Aorta (tissue), 5 donors: ENCODE measurements at regions not wholly inside any gene's neighbourhood (a gene's known extent, or its start where the extent isn't known, plus 50 kb on each side); places are given as distances from the start of the nearest gene placed in this dataset.

ENCODE experiments used
- ATAC-seq: fragments of 200-7000 bp; cut with Tn5 transposase; one replicate; pipeline ENCODE4 v1.9.1; 2022; ENCODE audit warnings: moderate library complexity; ENCODE audit not compliant: low FRiP score
- DNase-seq, 2 donors: peaks; one replicate each; pipeline ENCODE4 v3.0.0-alpha.2; 2020
- H3K27ac ChIP-seq, 2 donors: one replicate each; pipeline ENCODE4 v1.5.1; 2013; ENCODE audit warnings: low read length in 2 of 2, mild to moderate bottlenecking in 2 of 2, moderate library complexity in 2 of 2, control low read depth in 1 of 2, inconsistent platforms in 1 of 2, low read depth in 1 of 2
- H3K27me3 ChIP-seq, 2 donors: one replicate each; pipeline ENCODE4 v1.6.1; 2013; ENCODE audit warnings: control low read depth in 1 of 2, low read length in 1 of 2, mild to moderate bottlenecking in 1 of 2, moderate library complexity in 1 of 2; ENCODE audit not compliant: insufficient read depth in 2 of 2, control insufficient read depth in 1 of 2
- H3K36me3 ChIP-seq, 2 donors: one replicate each; pipeline ENCODE4 v1.6.1; 2013; ENCODE audit warnings: control low read depth in 1 of 2, low read length in 1 of 2, mild to moderate bottlenecking in 1 of 2; ENCODE audit not compliant: insufficient read depth in 2 of 2, control insufficient read depth in 1 of 2
- H3K4me1 ChIP-seq, 2 donors: one replicate each; pipeline ENCODE4 v1.6.1; 2013; ENCODE audit warnings: low read length in 2 of 2, control low read depth in 1 of 2, mild to moderate bottlenecking in 1 of 2, moderate library complexity in 1 of 2; ENCODE audit not compliant: insufficient read depth in 2 of 2, control insufficient read depth in 1 of 2
- H3K4me3 ChIP-seq, 2 donors: one replicate each; pipeline ENCODE4 v1.5.1; 2013; ENCODE audit warnings: low read length in 2 of 2, control low read depth in 1 of 2, mild to moderate bottlenecking in 1 of 2
- H3K9me3 ChIP-seq: one replicate; pipeline ENCODE4 v1.6.1; 2013; ENCODE audit warnings: mild to moderate bottlenecking, low read length; ENCODE audit not compliant: control insufficient read depth
- WGBS, 2 donors: extraction: QIAGEN DNeasy Blood & Tissue Kit; methylation state at CpG; one replicate each; pipeline ENCODE4 v1.1.7; 2013; 5-methylcytosine and 5-hydroxymethylcytosine counted together
- intact Hi-C, 2 donors: fragments of 100-400 bp; cut with DNase I; formaldehyde crosslinking; loops; one replicate each; pipeline versions ENCODE4 v1.14.2 to v1.15.0; 2022
- donor health status: healthy with polysubstance abuse.
- donor health status: Bipolar disorder and iron deficiency.
- donor health status: DM: no; HTN: no; CAD: no.
- donor health status: DM: no; HTN: no; CAD: no.
- donor health status: DM: yes; HTN: yes; CAD: no.

- Histone ChIP-seq H3K4me3 (no peak overlapping the region), H3K4me1 (no peaks in the 10 kb centered on the region), H3K36me3 (no peaks in the 10 kb centered on the region), H3K9me3 (no peaks in the 10 kb centered on the region), H3K27me3 (no peaks in the 10 kb centered on the region), H3K27ac (no peak overlapping the region)
- intact Hi-C loops, result no loop called here
- 90 to 91% methylated on average over 5 of the region's 5 CpGs for WGBS, 2 donors
- ATAC-seq (no peak), DNase-seq (no peak)
Observed at GRCh38 chr2:15773846-15774245, 166.5 kb upstream of the MYCN start.

- no peak overlapping the region for H3K4me3 ChIP-seq
- intact Hi-C loops, result no loop called here
- no peaks in the 10 kb centered on the region for H3K9me3 ChIP-seq
- DNase-seq, result no peak
- ATAC-seq, result no peak
- no peaks in the 10 kb centered on the region for H3K36me3 ChIP-seq
- H3K4me1 ChIP-seq, result no peaks in the 10 kb centered on the region
- WGBS, 2 donors, result 74 to 80% methylated on average over 4 of the region's 4 CpGs
- no peaks in the 10 kb centered on the region for H3K27me3 ChIP-seq
- H3K27ac ChIP-seq, result no peak overlapping the region
Observed at GRCh38 chr2:15775753-15776628, 164.4 kb upstream of the MYCN start.

- H3K4me3 ChIP-seq, result no peak overlapping the region
- ATAC-seq (no peak), DNase-seq (no peak)
- no peaks in the 10 kb centered on the region for H3K27me3 ChIP-seq
- intact Hi-C loops, result no loop called here
- no peaks in the 10 kb centered on the region for H3K9me3 ChIP-seq
- WGBS, 2 donors, result 72 to 73% methylated on average over 3 of the region's 3 CpGs
- H3K4me1 ChIP-seq, result no peaks in the 10 kb centered on the region
- no peaks in the 10 kb centered on the region for H3K36me3 ChIP-seq
- H3K27ac ChIP-seq, result no peak overlapping the region
Observed at GRCh38 chr2:15776629-15776919, 163.8 kb upstream of the MYCN start.

- no peaks in the 10 kb centered on the region for H3K27me3 ChIP-seq
- DNase-seq (no peak), ATAC-seq (no peak)
- intact Hi-C loops, result no loop called here
- no peaks in the 10 kb centered on the region for H3K9me3 ChIP-seq
- H3K36me3 ChIP-seq, result no peaks in the 10 kb centered on the region
- H3K4me3 ChIP-seq, result no peak overlapping the region
- no peaks in the 10 kb centered on the region for H3K4me1 ChIP-seq
- 49 to 67% methylated on average over 5 of the region's 5 CpGs for WGBS, 2 donors
- H3K27ac ChIP-seq, result no peak overlapping the region
Observed at GRCh38 chr2:15776992-15777702, 163.2 kb upstream of the MYCN start.

- Histone ChIP-seq H3K27ac (no peak overlapping the region), H3K27me3 (no peaks in the 10 kb centered on the region), H3K9me3 (no peaks in the 10 kb centered on the region), H3K36me3 (no peaks in the 10 kb centered on the region), H3K4me3 (no peak overlapping the region), H3K4me1 (no peaks in the 10 kb centered on the region)
- intact Hi-C loops, result no loop called here
- DNase-seq (no peak), ATAC-seq (no peak)
- 95 to 96% methylated on average over 6 of the region's 6 CpGs for WGBS, 2 donors
Observed at GRCh38 chr2:15777795-15778371, 162.5 kb upstream of the MYCN start.

- Histone ChIP-seq H3K4me3 (no peak overlapping the region), H3K36me3 (no peaks in the 10 kb centered on the region), H3K27me3 (no peaks in the 10 kb centered on the region), H3K4me1 (no peaks in the 10 kb centered on the region), H3K9me3 (no peaks in the 10 kb centered on the region), H3K27ac (no peak overlapping the region)
- DNase-seq, result no peak
- intact Hi-C loops, result no loop called here
- no peak for ATAC-seq
- 80 to 81% methylated on average over 7 of the region's 7 CpGs for WGBS, 2 donors
Observed at GRCh38 chr2:15778529-15779219, 161.7 kb upstream of the MYCN start.

GRCh38 chr2:15779381-15780041, 160.8 kb upstream of the MYCN start:
- no peaks in the 10 kb centered on the region for H3K27me3 ChIP-seq
- H3K9me3 ChIP-seq, result no peaks in the 10 kb centered on the region
- no peaks in the 10 kb centered on the region for H3K4me1 ChIP-seq
- no peak overlapping the region for H3K4me3 ChIP-seq
- H3K36me3 ChIP-seq, result no peaks in the 10 kb centered on the region
- no peak for ATAC-seq
- WGBS, 2 donors, result 92 to 95% methylated on average over 7 of the region's 7 CpGs
- no peak overlapping the region for H3K27ac ChIP-seq
- DNase-seq, result no peak
- intact Hi-C loops, result no loop called here

GRCh38 chr2:15780234-15780633, 160.1 kb upstream of the MYCN start:
- H3K27ac ChIP-seq, result no peak overlapping the region
- no peaks in the 10 kb centered on the region for H3K27me3 ChIP-seq
- 59 to 65% methylated on average over 7 of the region's 7 CpGs for WGBS, 2 donors
- no peak overlapping the region for H3K4me3 ChIP-seq
- H3K36me3 ChIP-seq, result no peaks in the 10 kb centered on the region
- H3K9me3 ChIP-seq, result no peaks in the 10 kb centered on the region
- ATAC-seq, result no peak
- intact Hi-C loops, result no loop called here
- DNase-seq, result peak in 1 of 2 donors; percentile 48
- H3K4me1 ChIP-seq, result no peaks in the 10 kb centered on the region
